ENCODE measurements at regions not wholly inside any gene's neighbourhood (a gene's known extent, or its start where the extent isn't known, plus 50 kb on each side); places are given as distances from the start of the nearest gene placed in this dataset.

GRCh38 chr3:178271740-178272387 lies 264.4 kb upstream of the KCNMB2 start:
- TF ChIP-seq, protein P1, sequence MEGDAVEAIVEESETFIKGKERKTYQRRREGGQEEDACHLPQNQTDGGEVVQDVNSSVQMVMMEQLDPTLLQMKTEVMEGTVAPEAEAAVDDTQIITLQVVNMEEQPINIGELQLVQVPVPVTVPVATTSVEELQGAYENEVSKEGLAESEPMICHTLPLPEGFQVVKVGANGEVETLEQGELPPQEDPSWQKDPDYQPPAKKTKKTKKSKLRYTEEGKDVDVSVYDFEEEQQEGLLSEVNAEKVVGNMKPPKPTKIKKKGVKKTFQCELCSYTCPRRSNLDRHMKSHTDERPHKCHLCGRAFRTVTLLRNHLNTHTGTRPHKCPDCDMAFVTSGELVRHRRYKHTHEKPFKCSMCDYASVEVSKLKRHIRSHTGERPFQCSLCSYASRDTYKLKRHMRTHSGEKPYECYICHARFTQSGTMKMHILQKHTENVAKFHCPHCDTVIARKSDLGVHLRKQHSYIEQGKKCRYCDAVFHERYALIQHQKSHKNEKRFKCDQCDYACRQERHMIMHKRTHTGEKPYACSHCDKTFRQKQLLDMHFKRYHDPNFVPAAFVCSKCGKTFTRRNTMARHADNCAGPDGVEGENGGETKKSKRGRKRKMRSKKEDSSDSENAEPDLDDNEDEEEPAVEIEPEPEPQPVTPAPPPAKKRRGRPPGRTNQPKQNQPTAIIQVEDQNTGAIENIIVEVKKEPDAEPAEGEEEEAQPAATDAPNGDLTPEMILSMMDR (IDR thresholded peaks at IDR 0.05; ENCODE audit: poor library complexity, severe bottlenecking): no peak
- no peak for TF ChIP-seq POLR2AphosphoS5 (IDR thresholded peaks at IDR 0.05)

Measured in neural cell (in vitro differentiated cells).